Osteoblast (primary cell): ENCODE measurements at regions not wholly inside any gene's neighbourhood (a gene's known extent, or its start where the extent isn't known, plus 50 kb on each side); places are given as distances from the start of the nearest gene placed in this dataset.

ENCODE experiments used
- DNase-seq: peaks from one replicate; pipeline ENCODE4 v3.0.0; 2011; ENCODE audit warnings: low spot score, mixed read lengths; ENCODE audit not compliant: insufficient read length; ENCODE audit errors: missing footprints
- H2AFZ ChIP-seq: 2 replicates; pipeline ENCODE4 v1.6.0; 2011; ENCODE audit warnings: mild to moderate bottlenecking, low read length
- H3K27ac ChIP-seq: 2 replicates; pipeline ENCODE4 v1.5.1; 2011; ENCODE audit warnings: mild to moderate bottlenecking, low read depth, low read length, moderate library complexity
- H3K27me3 ChIP-seq: 2 replicates; pipeline ENCODE4 v1.6.0; 2012; ENCODE audit warnings: mild to moderate bottlenecking, control low read depth, inconsistent platforms, low read length, moderate library complexity; ENCODE audit not compliant: insufficient read depth
- H3K36me3 ChIP-seq: 2 replicates; pipeline ENCODE4 v1.5.1; 2011; ENCODE audit warnings: mild to moderate bottlenecking, low read length, control low read depth, moderate library complexity; ENCODE audit not compliant: insufficient read depth
- H3K4me1 ChIP-seq: 2 replicates; pipeline ENCODE4 v1.5.1; 2011; ENCODE audit warnings: mild to moderate bottlenecking, low read length, control low read depth, moderate library complexity; ENCODE audit not compliant: insufficient read depth
- H3K4me2 ChIP-seq: 2 replicates; pipeline ENCODE4 v1.6.0; 2011; ENCODE audit warnings: mild to moderate bottlenecking, low read length; ENCODE audit not compliant: insufficient read depth
- H3K4me3 ChIP-seq: fragments of 200-600 bp; sonication (generic); 3 replicates; pipeline ENCODE4 v1.5.1; 2012; ENCODE audit warnings: mild to moderate bottlenecking, low read length, inconsistent platforms; ENCODE audit not compliant: insufficient read depth
- H3K79me2 ChIP-seq: 2 replicates; pipeline ENCODE4 v1.6.0; 2012; ENCODE audit warnings: mild to moderate bottlenecking, low read length, control low read depth, inconsistent platforms; ENCODE audit not compliant: insufficient read depth
- H3K9me3 ChIP-seq: 2 replicates; pipeline ENCODE4 v1.5.1; 2011; ENCODE audit warnings: low read depth, low read length, control low read depth
- H4K20me1 ChIP-seq: 2 replicates; pipeline ENCODE4 v1.6.0; 2012; ENCODE audit warnings: mild to moderate bottlenecking, low read length, control low read depth; ENCODE audit not compliant: insufficient read depth
- TF ChIP-seq, protein P1 (sequence below): IDR thresholded peaks from 2 replicates; pipeline ENCODE4 v1.5.1; 2011; ENCODE audit warnings: mild to moderate bottlenecking, low read depth, low read length, moderate library complexity; ENCODE audit errors: extremely low read depth

DNA sequence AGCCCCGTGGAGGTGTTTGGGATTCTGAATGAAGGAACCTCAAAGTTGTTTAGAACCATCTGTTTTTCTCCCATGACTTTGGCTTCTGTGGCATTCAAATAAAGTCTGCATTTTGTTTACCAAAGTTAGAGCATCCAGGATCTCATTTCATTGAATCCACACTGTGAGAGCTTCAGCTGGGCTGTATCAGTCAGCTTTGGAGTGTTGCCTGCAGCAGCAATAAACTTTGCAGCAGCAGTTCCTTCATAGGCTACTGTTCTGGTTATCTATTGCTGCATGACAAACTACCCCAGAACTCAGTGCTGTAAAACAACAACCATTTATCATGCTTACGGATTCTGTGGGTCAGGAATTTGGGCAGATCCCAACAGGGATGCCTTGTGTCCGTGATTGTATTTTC, 1575.2 kb upstream of the LRRTM3 start:
- no peak overlapping the region for H3K27ac ChIP-seq
- H3K4me1 ChIP-seq = no peaks in the 10 kb centered on the region
- no peaks in the 10 kb centered on the region for H4K20me1 ChIP-seq
- no peak overlapping the region for H3K4me2 ChIP-seq
- no peaks in the 10 kb centered on the region for H3K27me3 ChIP-seq
- no peak for DNase-seq
- H3K79me2 ChIP-seq = no peaks in the 10 kb centered on the region
- TF ChIP-seq, protein P1, sequence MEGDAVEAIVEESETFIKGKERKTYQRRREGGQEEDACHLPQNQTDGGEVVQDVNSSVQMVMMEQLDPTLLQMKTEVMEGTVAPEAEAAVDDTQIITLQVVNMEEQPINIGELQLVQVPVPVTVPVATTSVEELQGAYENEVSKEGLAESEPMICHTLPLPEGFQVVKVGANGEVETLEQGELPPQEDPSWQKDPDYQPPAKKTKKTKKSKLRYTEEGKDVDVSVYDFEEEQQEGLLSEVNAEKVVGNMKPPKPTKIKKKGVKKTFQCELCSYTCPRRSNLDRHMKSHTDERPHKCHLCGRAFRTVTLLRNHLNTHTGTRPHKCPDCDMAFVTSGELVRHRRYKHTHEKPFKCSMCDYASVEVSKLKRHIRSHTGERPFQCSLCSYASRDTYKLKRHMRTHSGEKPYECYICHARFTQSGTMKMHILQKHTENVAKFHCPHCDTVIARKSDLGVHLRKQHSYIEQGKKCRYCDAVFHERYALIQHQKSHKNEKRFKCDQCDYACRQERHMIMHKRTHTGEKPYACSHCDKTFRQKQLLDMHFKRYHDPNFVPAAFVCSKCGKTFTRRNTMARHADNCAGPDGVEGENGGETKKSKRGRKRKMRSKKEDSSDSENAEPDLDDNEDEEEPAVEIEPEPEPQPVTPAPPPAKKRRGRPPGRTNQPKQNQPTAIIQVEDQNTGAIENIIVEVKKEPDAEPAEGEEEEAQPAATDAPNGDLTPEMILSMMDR = no peak
- no peaks in the 10 kb centered on the region for H3K36me3 ChIP-seq
- no peak overlapping the region for H3K4me3 ChIP-seq
- no peak overlapping the region for H2AFZ ChIP-seq
- H3K9me3 ChIP-seq = no peaks in the 10 kb centered on the region

DNA sequence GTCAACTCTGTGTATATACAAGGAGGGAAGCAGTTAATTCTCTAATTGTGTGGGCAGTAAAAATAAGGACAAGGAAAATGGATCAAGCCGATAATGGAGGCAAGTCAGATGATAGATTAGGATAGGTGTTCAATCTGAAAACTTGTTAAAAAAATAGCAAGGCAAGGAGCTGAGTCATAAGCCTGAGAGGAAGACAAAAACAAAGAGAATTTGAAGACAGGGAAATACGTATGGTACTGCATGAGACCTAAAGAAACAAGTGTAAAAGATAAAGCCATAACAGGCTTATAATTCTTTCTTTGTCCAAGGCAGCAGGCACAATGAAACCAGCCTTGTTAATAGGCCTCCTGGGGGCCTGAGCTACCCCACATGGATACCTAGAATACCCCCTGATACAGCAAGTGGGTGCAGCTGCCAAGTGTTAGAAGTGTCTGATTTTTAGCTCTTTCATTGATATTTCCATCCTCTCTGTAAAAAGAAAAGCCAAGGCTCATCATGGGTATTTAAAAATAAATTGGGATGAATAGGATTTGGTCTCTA, 1570.6 kb upstream of the LRRTM3 start:
- H4K20me1 ChIP-seq = no peaks in the 10 kb centered on the region
- H3K27ac ChIP-seq = no peak overlapping the region
- H3K4me1 ChIP-seq = no peaks in the 10 kb centered on the region
- no peak overlapping the region for H3K4me2 ChIP-seq
- DNase-seq = no peak
- H3K36me3 ChIP-seq = no peaks in the 10 kb centered on the region
- no peaks in the 10 kb centered on the region for H3K9me3 ChIP-seq
- no peak overlapping the region for H2AFZ ChIP-seq
- H3K4me3 ChIP-seq = no peak overlapping the region
- TF ChIP-seq, protein P1 = no peak
- no peaks in the 10 kb centered on the region for H3K79me2 ChIP-seq
- no peaks in the 10 kb centered on the region for H3K27me3 ChIP-seq

DNA sequence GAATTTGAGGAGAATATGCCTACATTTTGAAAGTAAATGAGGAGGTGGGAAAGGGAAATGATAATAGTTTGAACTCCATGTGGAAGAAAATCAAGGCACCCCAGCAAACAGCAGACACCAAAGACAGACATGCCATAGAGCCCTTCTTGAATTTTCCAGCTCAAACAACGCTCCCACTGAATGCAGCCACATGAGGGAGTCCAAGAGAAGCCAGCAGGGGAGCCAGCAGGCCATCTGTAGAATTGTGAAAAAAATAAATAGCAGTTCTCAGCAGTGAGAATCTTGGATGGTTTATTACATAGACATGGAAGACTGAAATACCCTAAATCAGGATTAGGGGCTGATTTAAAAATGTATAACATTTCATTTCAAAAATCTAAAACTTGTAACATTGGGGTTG, 1567.3 kb upstream of the LRRTM3 start:
- Histone ChIP-seq H2AFZ (no peak overlapping the region), H4K20me1 (no peaks in the 10 kb centered on the region), H3K79me2 (no peaks in the 10 kb centered on the region), H3K4me3 (no peak overlapping the region), H3K4me2 (no peak overlapping the region), H3K27ac (no peak overlapping the region), H3K36me3 (no peaks in the 10 kb centered on the region), H3K9me3 (no peaks in the 10 kb centered on the region), H3K27me3 (no peaks in the 10 kb centered on the region), H3K4me1 (no peaks in the 10 kb centered on the region)
- no peak for DNase-seq
- TF ChIP-seq, protein P1 = no peak

- H3K36me3 ChIP-seq = no peaks in the 10 kb centered on the region
- H3K27ac ChIP-seq = no peak overlapping the region
- H3K79me2 ChIP-seq = no peaks in the 10 kb centered on the region
- H3K9me3 ChIP-seq = no peaks in the 10 kb centered on the region
- no peak overlapping the region for H3K4me3 ChIP-seq
- TF ChIP-seq, protein P1 = no peak
- no peaks in the 10 kb centered on the region for H3K27me3 ChIP-seq
- no peak for DNase-seq
- no peaks in the 10 kb centered on the region for H3K4me1 ChIP-seq
- H4K20me1 ChIP-seq = no peaks in the 10 kb centered on the region
- no peak overlapping the region for H3K4me2 ChIP-seq
- no peak overlapping the region for H2AFZ ChIP-seq
Measured at GRCh38 chr10:65360497-65360896, 1565.3 kb upstream of the LRRTM3 start.
